BLaER1 treated with 17β-estradiol and CSF1 and Interleukin-3, amounts not matched to agents 10 nM and 100 nM (cell line): ENCODE measurements at regions not wholly inside any gene's neighbourhood (a gene's known extent, or its start where the extent isn't known, plus 50 kb on each side); places are given as distances from the start of the nearest gene placed in this dataset.

ENCODE experiments used
- H3K27ac ChIP-seq, 11 experiments: shearing (Covaris generic); formaldehyde crosslinking; 2 replicates each; pipeline ENCODE4 v1.8.1; 2022
- H3K27me3 ChIP-seq, 11 experiments: shearing (Covaris generic); formaldehyde crosslinking; 2 replicates each; pipeline ENCODE4 v1.8.1; 2022
- H3K36me3 ChIP-seq, 11 experiments: shearing (Covaris generic); formaldehyde crosslinking; 2 replicates each; pipeline ENCODE4 v1.8.1; 2022
- H3K4me1 ChIP-seq, 10 experiments: shearing (Covaris generic); formaldehyde crosslinking; 2 replicates each; pipeline ENCODE4 v1.8.1; 2022
- H3K4me2 ChIP-seq, 11 experiments: shearing (Covaris generic); formaldehyde crosslinking; 2 replicates each; pipeline ENCODE4 v1.8.1; 2022
- H3K4me3 ChIP-seq, 10 experiments: shearing (Covaris generic); formaldehyde crosslinking; 2 replicates each; pipeline ENCODE4 v1.8.1; 2022
- H3K9ac ChIP-seq, 11 experiments: shearing (Covaris generic); formaldehyde crosslinking; 2 replicates each; pipeline ENCODE4 v1.8.1; 2022
- H3K9me3 ChIP-seq, 11 experiments: shearing (Covaris generic); formaldehyde crosslinking; replicated peaks in 1 of 11; 2 replicates each; pipeline ENCODE4 v1.8.1; 2022
- H4K20me1 ChIP-seq, 11 experiments: shearing (Covaris generic); formaldehyde crosslinking; 2 replicates each; pipeline ENCODE4 v1.8.1; 2022
- Cebpa-rat ChIP-seq, 11 experiments: shearing (Covaris generic); IDR thresholded peaks; 2 replicates each; pipeline ENCODE4 v1.8.1; 2022

GRCh38 chr12:71223139-71223538 lies 65.3 kb upstream of the TSPAN8 start:
- Histone ChIP-seq H3K36me3 (no peaks in the 10 kb centered on the region), H3K9me3 (no peaks in the 10 kb centered on the region), H3K4me2 (no peak overlapping the region), H3K9ac (no peak overlapping the region), H4K20me1 (no peaks in the 10 kb centered on the region), H3K27me3 (no peaks in the 10 kb centered on the region), H3K27ac (no peak overlapping the region), H3K4me3 (no peak overlapping the region), H3K4me1 (no peaks in the 10 kb centered on the region)
- no peak for TF ChIP-seq Cebpa-rat (IDR thresholded peaks at IDR 0.05)

GRCh38 chr12:71222436-71222835 lies 64.6 kb upstream of the TSPAN8 start:
- H3K9ac ChIP-seq: no peak overlapping the region
- no peaks in the 10 kb centered on the region for H3K27me3 ChIP-seq
- no peak for TF ChIP-seq Cebpa-rat (IDR thresholded peaks at IDR 0.05)
- no peaks in the 10 kb centered on the region for H4K20me1 ChIP-seq
- H3K4me3 ChIP-seq: no peak overlapping the region
- no peaks in the 10 kb centered on the region for H3K4me1 ChIP-seq
- no peak overlapping the region for H3K27ac ChIP-seq
- no peaks in the 10 kb centered on the region for H3K36me3 ChIP-seq
- no peak overlapping the region for H3K4me2 ChIP-seq
- no peaks in the 10 kb centered on the region for H3K9me3 ChIP-seq

GRCh38 chr12:71220260-71220659 lies 62.5 kb upstream of the TSPAN8 start:
- no peaks in the 10 kb centered on the region for H3K27me3 ChIP-seq
- no peaks in the 10 kb centered on the region for H4K20me1 ChIP-seq
- H3K4me2 ChIP-seq: no peak overlapping the region
- no peaks in the 10 kb centered on the region for H3K9me3 ChIP-seq
- H3K4me3 ChIP-seq: no peak overlapping the region
- no peaks in the 10 kb centered on the region for H3K36me3 ChIP-seq
- no peak for TF ChIP-seq Cebpa-rat (IDR thresholded peaks at IDR 0.05)
- H3K4me1 ChIP-seq: no peaks in the 10 kb centered on the region
- no peak overlapping the region for H3K9ac ChIP-seq
- H3K27ac ChIP-seq: no peak overlapping the region

DNA sequence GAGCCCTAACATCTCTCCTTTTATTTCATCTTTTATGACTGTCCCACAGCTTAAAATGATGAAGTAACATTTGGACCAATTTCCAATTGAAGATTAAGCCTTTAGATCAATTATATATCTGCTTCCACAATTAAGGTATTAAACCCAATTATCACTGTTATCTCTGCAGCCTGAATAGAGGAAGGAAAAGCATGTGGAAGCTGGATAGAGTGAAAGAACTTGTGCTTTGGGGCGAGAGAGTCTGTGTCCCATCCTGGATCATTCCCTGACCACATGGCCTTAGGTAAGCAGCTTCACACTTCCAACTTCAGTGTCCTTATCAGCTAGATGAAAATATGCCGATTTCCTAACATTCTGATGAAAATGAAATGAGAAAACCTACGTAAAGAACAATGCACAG lies 61.4 kb upstream of the TSPAN8 start:
- no peak overlapping the region for H3K4me3 ChIP-seq
- H3K36me3 ChIP-seq: no peaks in the 10 kb centered on the region
- no peak for TF ChIP-seq Cebpa-rat (IDR thresholded peaks at IDR 0.05)
- no peaks in the 10 kb centered on the region for H3K4me1 ChIP-seq
- no peaks in the 10 kb centered on the region for H4K20me1 ChIP-seq
- no peak overlapping the region for H3K4me2 ChIP-seq
- no peaks in the 10 kb centered on the region for H3K27me3 ChIP-seq
- H3K9me3 ChIP-seq: no peaks in the 10 kb centered on the region
- H3K9ac ChIP-seq: no peak overlapping the region
- no peak overlapping the region for H3K27ac ChIP-seq

GRCh38 chr12:71218616-71219015 lies 60.8 kb upstream of the TSPAN8 start:
- Histone ChIP-seq H3K4me3 (no peak overlapping the region), H3K27ac (no peak overlapping the region), H3K27me3 (no peaks in the 10 kb centered on the region), H3K36me3 (no peaks in the 10 kb centered on the region), H3K4me2 (no peak overlapping the region), H3K4me1 (no peaks in the 10 kb centered on the region), H3K9ac (no peak overlapping the region), H3K9me3 (no peaks in the 10 kb centered on the region), H4K20me1 (no peaks in the 10 kb centered on the region)
- TF ChIP-seq Cebpa-rat (IDR thresholded peaks at IDR 0.05): no peak

DNA sequence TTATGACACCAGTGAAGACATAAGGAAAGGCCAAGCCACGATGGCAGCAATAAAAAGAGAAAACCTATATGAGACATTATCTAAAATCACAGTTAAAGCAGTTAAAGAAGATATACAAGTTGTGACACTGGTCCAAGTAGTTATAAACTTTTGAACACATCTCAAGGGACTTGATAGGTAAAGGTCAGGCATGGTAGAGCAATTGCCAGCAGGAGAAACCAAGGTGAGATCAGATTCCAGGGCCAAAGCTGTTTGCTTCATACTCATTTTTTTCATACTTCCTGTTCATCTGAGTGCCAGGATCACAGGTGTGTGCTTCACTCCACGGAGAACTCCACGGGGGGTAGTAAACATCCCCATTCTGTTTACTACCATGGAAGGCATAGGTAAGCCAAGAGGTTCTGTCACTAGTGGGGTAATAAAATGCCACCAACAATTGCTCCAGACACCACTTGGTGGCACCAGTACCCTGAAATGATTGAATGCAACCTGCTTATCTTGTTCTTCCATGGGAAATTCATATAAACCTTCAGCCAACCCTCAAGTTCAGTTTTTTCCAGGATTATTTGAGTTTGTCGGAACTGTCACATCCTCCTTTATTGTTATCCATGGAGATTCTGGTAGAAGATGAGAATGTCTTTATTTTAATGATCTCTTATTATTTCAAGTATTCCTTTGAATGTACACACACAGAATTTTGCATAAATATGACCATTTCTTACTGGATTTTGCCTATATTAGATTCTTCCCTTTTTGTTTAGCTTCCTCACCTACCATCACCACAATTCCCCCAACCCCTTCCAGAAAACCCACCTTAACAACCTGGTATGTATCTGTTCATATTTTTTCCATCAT lies 59.2 kb upstream of the TSPAN8 start:
- no peaks in the 10 kb centered on the region for H3K27me3 ChIP-seq
- H3K4me2 ChIP-seq: no peak overlapping the region
- no peak overlapping the region for H3K4me3 ChIP-seq
- H4K20me1 ChIP-seq: no peaks in the 10 kb centered on the region
- no peak overlapping the region for H3K9ac ChIP-seq
- no peaks in the 10 kb centered on the region for H3K4me1 ChIP-seq
- no peak for TF ChIP-seq Cebpa-rat (IDR thresholded peaks at IDR 0.05)
- peaks cover 0 to 1% (median 0%) of the 10 kb centered on the region in 11 experiments; a peak in 3 of 22 replicates for H3K9me3 ChIP-seq
- no peaks in the 10 kb centered on the region for H3K36me3 ChIP-seq
- no peak overlapping the region for H3K27ac ChIP-seq

GRCh38 chr12:71214511-71215285 lies 56.9 kb upstream of the TSPAN8 start:
- Histone ChIP-seq H3K4me2 (no peak overlapping the region), H3K27ac (no peak overlapping the region), H3K9ac (no peak overlapping the region), H3K4me3 (no peak overlapping the region), H3K27me3 (no peaks in the 10 kb centered on the region), H3K9me3 (peaks cover 8 to 16% (median 14%) of the 10 kb centered on the region in 11 experiments), H3K36me3 (no peaks in the 10 kb centered on the region), H3K4me1 (no peaks in the 10 kb centered on the region), H4K20me1 (no peaks in the 10 kb centered on the region)
- TF ChIP-seq Cebpa-rat (IDR thresholded peaks at IDR 0.05): no peak

- Histone ChIP-seq H3K27me3 (no peaks in the 10 kb centered on the region), H4K20me1 (no peaks in the 10 kb centered on the region), H3K4me2 (no peak overlapping the region), H3K36me3 (no peaks in the 10 kb centered on the region), H3K9me3 (peaks cover 32 to 53% (median 43%) of the 10 kb centered on the region in 11 experiments), H3K9ac (no peak overlapping the region), H3K4me1 (no peaks in the 10 kb centered on the region), H3K27ac (no peak overlapping the region), H3K4me3 (no peak overlapping the region)
- no peak for TF ChIP-seq Cebpa-rat (IDR thresholded peaks at IDR 0.05)
Observed at GRCh38 chr12:71208053-71208685, 50.4 kb upstream of the TSPAN8 start.
